T-helper 2 cell treated with Interferon-gamma antibody and Interleukin-4, amounts not matched to agents 5 μg/mL and 100 μg/mL, for 36 hours (primary cell): ENCODE measurements at regions not wholly inside any gene's neighbourhood (a gene's known extent, or its start where the extent isn't known, plus 50 kb on each side); places are given as distances from the start of the nearest gene placed in this dataset.

Source experiments
- DNase-seq: peaks from one replicate; pipeline ENCODE4 v3.0.0; 2021; ENCODE audit warnings: low spot score
- H3K27ac Mint-ChIP-seq: one replicate; pipeline ENCODE4 v1.8.0; 2021; ENCODE audit warnings: mild to moderate bottlenecking, mixed read lengths
- H3K27me3 Mint-ChIP-seq: one replicate; pipeline ENCODE4 v1.8.0; 2021; ENCODE audit warnings: low read depth, mixed read lengths
- H3K36me3 Mint-ChIP-seq: one replicate; pipeline ENCODE4 v1.8.0; 2021; ENCODE audit warnings: low read depth, mixed read lengths
- H3K4me1 Mint-ChIP-seq: one replicate; pipeline ENCODE4 v1.8.0; 2021; ENCODE audit warnings: low read depth, mixed read lengths
- H3K4me3 Mint-ChIP-seq: one replicate; pipeline ENCODE4 v1.8.0; 2022; ENCODE audit warnings: mild to moderate bottlenecking, moderate library complexity, mixed read lengths
- H3K9me3 Mint-ChIP-seq: one replicate; pipeline ENCODE4 v1.8.0; 2021; ENCODE audit warnings: mixed read lengths

GRCh38 chr2:105571445-105571987 lies 172.7 kb upstream of the FHL2 start:
- Mint-ChIP-seq H3K27me3 (peaks cover 17% of the 10 kb centered on the region), H3K4me3 (no peak overlapping the region), H3K9me3 (no peaks in the 10 kb centered on the region), H3K36me3 (no peaks in the 10 kb centered on the region), H3K4me1 (peaks cover 12% of the 10 kb centered on the region), H3K27ac (no peak overlapping the region)
- DNase-seq, result no peak

DNA sequence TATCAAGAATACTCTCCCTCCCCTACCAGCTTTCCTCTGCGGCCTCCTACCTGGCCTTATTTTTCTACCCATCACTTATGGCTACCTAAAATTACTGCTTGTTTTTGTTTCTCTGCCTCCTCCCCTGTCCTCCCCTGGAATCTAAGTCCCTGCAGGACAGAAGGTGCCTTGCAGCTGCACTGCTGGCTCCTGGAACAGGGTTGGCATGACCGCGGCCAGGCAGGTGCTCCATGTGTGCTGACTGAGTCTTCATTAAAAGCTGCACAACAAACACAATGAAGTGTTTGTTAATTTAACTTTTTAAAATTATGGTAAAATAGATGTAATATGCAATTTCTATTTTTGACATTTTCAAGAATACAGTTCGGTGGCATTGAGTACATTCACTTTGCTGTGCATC lies 171.9 kb upstream of the FHL2 start:
- no peak for DNase-seq
- H3K36me3 Mint-ChIP-seq, result no peaks in the 10 kb centered on the region
- peaks cover 17% of the 10 kb centered on the region for H3K27me3 Mint-ChIP-seq
- H3K4me3 Mint-ChIP-seq, result no peak overlapping the region
- H3K27ac Mint-ChIP-seq, result no peak overlapping the region
- peaks cover 9% of the 10 kb centered on the region for H3K4me1 Mint-ChIP-seq
- no peaks in the 10 kb centered on the region for H3K9me3 Mint-ChIP-seq

GRCh38 chr2:105570326-105570725 lies 171.5 kb upstream of the FHL2 start:
- Mint-ChIP-seq H3K4me1 (peaks cover 5% of the 10 kb centered on the region), H3K9me3 (no peaks in the 10 kb centered on the region), H3K36me3 (no peaks in the 10 kb centered on the region), H3K27ac (no peak overlapping the region), H3K27me3 (peaks cover 13% of the 10 kb centered on the region), H3K4me3 (no peak overlapping the region)
- no peak for DNase-seq

GRCh38 chr2:105569606-105570005 lies 170.8 kb upstream of the FHL2 start:
- H3K4me3 Mint-ChIP-seq, result no peak overlapping the region
- DNase-seq, result no peak
- no peak overlapping the region for H3K27ac Mint-ChIP-seq
- peaks cover 10% of the 10 kb centered on the region for H3K27me3 Mint-ChIP-seq
- H3K4me1 Mint-ChIP-seq, result peaks cover 2% of the 10 kb centered on the region
- no peaks in the 10 kb centered on the region for H3K9me3 Mint-ChIP-seq
- no peaks in the 10 kb centered on the region for H3K36me3 Mint-ChIP-seq

GRCh38 chr2:105567996-105568494 lies 169.2 kb upstream of the FHL2 start:
- no peak for DNase-seq
- no peaks in the 10 kb centered on the region for H3K36me3 Mint-ChIP-seq
- no peaks in the 10 kb centered on the region for H3K9me3 Mint-ChIP-seq
- no peaks in the 10 kb centered on the region for H3K4me1 Mint-ChIP-seq
- peaks cover 10% of the 10 kb centered on the region for H3K27me3 Mint-ChIP-seq
- H3K27ac Mint-ChIP-seq, result no peak overlapping the region
- no peak overlapping the region for H3K4me3 Mint-ChIP-seq

DNA sequence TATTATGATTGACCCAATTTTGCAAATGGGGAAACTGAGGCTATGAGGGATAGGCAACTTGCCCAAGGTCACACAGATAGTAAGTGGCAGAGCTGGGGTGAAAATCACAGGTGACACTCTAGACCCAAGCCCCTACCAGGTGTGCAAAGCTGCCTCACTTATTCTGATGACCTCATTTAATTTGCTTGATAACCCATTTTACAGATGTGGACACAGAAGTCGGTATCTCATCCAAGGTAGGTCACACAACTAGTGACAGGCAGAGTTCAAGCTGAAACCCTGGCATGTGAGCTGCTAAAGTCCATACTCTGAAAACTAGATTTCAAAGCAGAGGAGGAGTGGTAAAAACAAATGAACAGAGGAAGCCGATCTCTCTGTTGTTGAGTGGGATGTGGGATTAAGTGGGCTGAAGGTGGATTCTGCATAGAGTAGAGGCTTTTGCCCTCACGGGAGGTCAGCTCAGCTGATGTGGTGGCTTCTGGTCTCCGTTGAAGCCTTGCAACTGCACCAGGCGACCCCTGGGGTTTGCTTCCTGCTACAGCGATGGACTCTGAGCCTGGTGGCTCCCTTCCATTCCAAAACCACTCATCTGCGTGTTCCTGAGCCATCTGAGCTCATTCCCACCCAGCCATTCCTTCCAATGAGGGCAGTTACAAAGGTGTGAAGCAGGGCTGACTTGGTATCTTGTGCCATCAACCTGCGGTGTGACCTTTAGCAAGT lies 164.3 kb upstream of the FHL2 start:
- no peaks in the 10 kb centered on the region for H3K9me3 Mint-ChIP-seq
- H3K4me3 Mint-ChIP-seq, result no peak overlapping the region
- H3K27me3 Mint-ChIP-seq, result peaks cover 9% of the 10 kb centered on the region
- H3K27ac Mint-ChIP-seq, result no peak overlapping the region
- DNase-seq, result no peak
- no peaks in the 10 kb centered on the region for H3K36me3 Mint-ChIP-seq
- H3K4me1 Mint-ChIP-seq, result no peaks in the 10 kb centered on the region

GRCh38 chr2:105561401-105561800 lies 162.6 kb upstream of the FHL2 start:
- DNase-seq, result no peak
- H3K9me3 Mint-ChIP-seq, result no peaks in the 10 kb centered on the region
- H3K4me1 Mint-ChIP-seq, result no peaks in the 10 kb centered on the region
- no peak overlapping the region for H3K27ac Mint-ChIP-seq
- H3K4me3 Mint-ChIP-seq, result no peak overlapping the region
- peaks cover 21% of the 10 kb centered on the region for H3K27me3 Mint-ChIP-seq
- no peaks in the 10 kb centered on the region for H3K36me3 Mint-ChIP-seq

DNA sequence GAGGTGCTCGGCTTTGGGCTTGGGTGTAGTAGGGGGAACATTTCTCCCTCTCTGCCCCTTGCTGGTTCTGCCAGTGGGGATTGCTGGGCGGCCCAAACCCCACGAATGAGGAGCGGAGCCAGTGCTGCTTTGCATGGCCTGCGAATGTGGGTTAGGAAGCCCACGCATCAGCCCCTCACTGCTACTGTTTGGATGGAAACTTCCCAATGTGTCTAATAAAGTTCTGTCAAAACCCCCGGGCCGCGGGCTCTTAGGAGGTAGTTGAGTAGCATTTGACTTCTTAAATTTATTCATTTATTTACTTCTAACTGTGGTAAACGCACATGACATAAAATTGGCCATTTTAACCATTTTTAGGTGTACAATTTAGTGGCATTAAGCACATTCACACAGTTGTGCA lies 161.3 kb upstream of the FHL2 start:
- Mint-ChIP-seq H3K4me3 (no peak overlapping the region), H3K4me1 (no peaks in the 10 kb centered on the region), H3K36me3 (no peaks in the 10 kb centered on the region), H3K9me3 (no peaks in the 10 kb centered on the region), H3K27ac (no peak overlapping the region), H3K27me3 (peaks cover 28% of the 10 kb centered on the region)
- no peak for DNase-seq

DNA sequence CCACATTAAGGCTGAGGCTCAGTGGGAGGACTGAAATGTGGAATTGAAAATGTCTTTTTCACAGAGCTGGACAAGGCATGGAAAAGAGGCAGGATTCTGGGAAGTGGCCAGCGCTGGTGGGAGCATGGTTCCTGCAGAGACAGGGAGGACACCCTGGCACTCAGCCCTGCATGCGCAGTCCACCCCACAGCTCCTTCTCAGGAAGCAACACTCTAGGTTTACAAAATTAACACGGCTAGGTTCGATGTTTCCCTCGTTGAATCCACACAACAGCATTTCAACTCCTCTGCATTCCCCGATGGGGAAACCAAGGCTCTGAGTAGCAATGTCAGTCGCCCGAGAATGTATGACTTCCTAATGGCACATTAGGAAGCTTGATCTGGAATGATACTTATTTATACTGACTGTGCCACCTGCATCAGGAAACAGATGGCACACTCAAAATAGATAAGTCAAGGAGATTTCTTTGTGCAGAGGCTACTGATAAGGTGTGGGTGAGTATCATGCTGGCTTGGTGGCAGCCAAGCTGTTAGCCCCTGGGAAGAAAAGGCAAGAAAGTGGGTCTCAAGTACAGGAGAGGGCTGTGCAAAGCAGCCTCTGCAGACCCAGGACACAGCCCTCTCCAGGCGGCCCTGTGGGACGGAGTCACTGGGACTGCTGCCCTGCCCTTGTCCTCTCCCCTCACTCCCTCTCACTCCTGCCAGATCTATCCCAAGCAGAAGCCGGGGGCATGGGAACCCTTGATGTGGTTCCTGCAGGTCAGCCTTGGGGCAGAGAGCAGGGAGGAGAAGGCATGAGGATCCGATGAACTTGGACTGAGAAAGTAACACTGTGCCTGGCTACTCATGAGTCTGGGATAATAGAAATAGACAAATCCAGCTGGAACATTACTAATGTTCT lies 158.4 kb upstream of the FHL2 start:
- Mint-ChIP-seq H3K4me1 (no peaks in the 10 kb centered on the region), H3K27me3 (peaks cover 48% of the 10 kb centered on the region), H3K27ac (no peak overlapping the region), H3K4me3 (no peak overlapping the region), H3K36me3 (no peaks in the 10 kb centered on the region), H3K9me3 (no peaks in the 10 kb centered on the region)
- no peak for DNase-seq

- Mint-ChIP-seq H3K9me3 (no peaks in the 10 kb centered on the region), H3K27ac (no peak overlapping the region), H3K4me3 (no peak overlapping the region), H3K27me3 (peaks cover 52% of the 10 kb centered on the region), H3K36me3 (no peaks in the 10 kb centered on the region), H3K4me1 (no peaks in the 10 kb centered on the region)
- no peak for DNase-seq
These were observed 157.5 kb upstream of the FHL2 start for GRCh38 chr2:105556366-105556765.

DNA sequence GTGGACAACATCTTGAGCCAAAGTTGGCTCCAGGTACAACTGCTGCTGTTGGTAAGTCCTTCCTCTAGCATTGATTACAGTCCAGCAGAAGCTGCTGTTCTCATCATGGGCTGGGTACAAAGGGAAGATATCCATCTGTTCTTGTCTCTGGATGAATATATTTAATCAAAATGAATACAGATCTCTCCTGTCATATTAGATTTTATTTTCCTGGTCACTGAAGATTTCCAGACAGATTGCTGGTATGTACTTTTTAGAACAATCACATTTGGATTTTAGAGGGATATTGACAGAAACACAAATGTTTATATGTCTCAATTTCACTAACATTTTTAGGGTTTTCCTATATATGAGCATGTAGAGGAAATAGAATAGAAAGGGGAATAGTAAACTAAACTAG lies 155.4 kb upstream of the FHL2 start:
- no peaks in the 10 kb centered on the region for H3K4me1 Mint-ChIP-seq
- no peaks in the 10 kb centered on the region for H3K36me3 Mint-ChIP-seq
- peaks cover 62% of the 10 kb centered on the region for H3K27me3 Mint-ChIP-seq
- no peak overlapping the region for H3K4me3 Mint-ChIP-seq
- no peaks in the 10 kb centered on the region for H3K9me3 Mint-ChIP-seq
- no peak overlapping the region for H3K27ac Mint-ChIP-seq
- no peak for DNase-seq

GRCh38 chr2:105553538-105554196 lies 154.8 kb upstream of the FHL2 start:
- no peak for DNase-seq
- no peaks in the 10 kb centered on the region for H3K4me1 Mint-ChIP-seq
- no peaks in the 10 kb centered on the region for H3K36me3 Mint-ChIP-seq
- H3K27me3 Mint-ChIP-seq, result peaks cover 58% of the 10 kb centered on the region
- H3K9me3 Mint-ChIP-seq, result no peaks in the 10 kb centered on the region
- no peak overlapping the region for H3K27ac Mint-ChIP-seq
- no peak overlapping the region for H3K4me3 Mint-ChIP-seq

- no peak for DNase-seq
- no peaks in the 10 kb centered on the region for H3K36me3 Mint-ChIP-seq
- peaks cover 19% of the 10 kb centered on the region for H3K27me3 Mint-ChIP-seq
- H3K9me3 Mint-ChIP-seq, result no peaks in the 10 kb centered on the region
- no peak overlapping the region for H3K27ac Mint-ChIP-seq
- H3K4me1 Mint-ChIP-seq, result peaks cover 8% of the 10 kb centered on the region
- H3K4me3 Mint-ChIP-seq, result no peak overlapping the region
These were observed 147.8 kb upstream of the FHL2 start for GRCh38 chr2:105546628-105546974.
